Mammary epithelial cell (primary cell): ENCODE measurements at regions not wholly inside any gene's neighbourhood (a gene's known extent, or its start where the extent isn't known, plus 50 kb on each side); places are given as distances from the start of the nearest gene placed in this dataset.

Experiments used
- CTCF ChIP-seq, 2 donors: IDR thresholded peaks in 1 of 2; conservative IDR thresholded peaks in 1 of 2; 2 replicates each; pipeline ENCODE4 v1.5.1; 2011 to 2012; ENCODE audit warnings: inconsistent platforms in 2 of 2, low read length in 2 of 2, mild to moderate bottlenecking in 2 of 2, control low read depth in 1 of 2, low read depth in 1 of 2; ENCODE audit not compliant: insufficient read depth in 1 of 2; ENCODE audit errors: extremely low read depth in 1 of 2
- EZH2 ChIP-seq: IDR thresholded peaks from 2 replicates; pipeline ENCODE4 v1.6.1; 2012; ENCODE audit warnings: low read length, inconsistent platforms, borderline replicate concordance

DNA sequence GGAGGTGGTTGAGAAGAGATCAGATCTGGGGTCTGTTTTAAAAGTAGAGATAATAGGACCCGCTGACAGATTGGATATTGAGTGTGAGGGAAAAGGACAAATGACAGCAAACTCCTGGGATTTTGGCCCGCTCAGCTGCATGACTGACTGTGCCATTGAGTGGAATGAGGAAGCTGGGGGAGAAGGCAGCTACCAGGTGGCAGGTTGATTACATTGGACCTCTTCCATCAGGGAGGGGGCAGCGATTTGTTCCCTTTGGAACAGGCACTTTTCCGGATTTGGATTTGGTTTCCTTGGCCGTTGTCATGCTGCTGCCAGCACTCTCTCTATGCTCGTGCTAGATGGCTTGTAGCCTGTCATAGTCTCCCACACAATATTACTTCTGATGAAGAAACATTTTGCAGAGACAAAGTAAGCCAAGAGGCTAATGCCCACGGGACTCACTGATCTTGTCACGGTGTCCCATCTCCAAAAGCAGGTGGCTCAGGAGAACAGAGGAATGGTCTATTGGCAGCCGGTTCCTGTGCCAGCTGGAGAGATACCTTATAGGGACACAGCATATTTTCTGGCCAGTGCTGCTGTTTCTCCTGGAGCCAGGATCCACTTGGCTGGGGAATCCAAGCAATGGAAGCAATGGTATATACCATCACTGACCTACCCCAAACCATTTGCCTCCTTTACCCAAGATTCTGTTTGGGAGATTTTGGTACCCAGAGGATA is 69.1 kb upstream of the WAC start:
- no peak for TF ChIP-seq CTCF (conservative IDR thresholded peaks at IDR 0.05 in 1 of 2, IDR thresholded peaks at IDR 0.05 in 1 of 2; ENCODE audit: extremely low read depth in 1 of 2, insufficient read depth in 1 of 2, low read depth in 1 of 2, low read length in 2 of 2)
- TF ChIP-seq EZH2: no peak
